NCI-H1417 (cell line): ENCODE measurements at regions not wholly inside any gene's neighbourhood (a gene's known extent, or its start where the extent isn't known, plus 50 kb on each side); places are given as distances from the start of the nearest gene placed in this dataset.

ENCODE experiments used
- DNase-seq, 3 experiments: peaks; one replicate each; lab custom pipeline; 2025; lab: John Stamatoyannopoulos, UW

GRCh38 chr4:122671919-122672490, 51.1 kb upstream of the IL21 start:
- peak in 2 of 3 experiments; percentile 11 to 47 for DNase-seq

- no peak for DNase-seq
These were observed 52.4 kb upstream of the IL21 start for GRCh38 chr4:122673252-122673651.

GRCh38 chr4:122674371-122674770, 53.5 kb upstream of the IL21 start:
- no peak for DNase-seq

GRCh38 chr4:122679317-122679716, 53.2 kb upstream of the BBS12 start:
- no peak for DNase-seq

GRCh38 chr4:122679946-122680345, 52.6 kb upstream of the BBS12 start:
- no peak for DNase-seq

- DNase-seq, result no peak
These were observed 50.9 kb upstream of the BBS12 start for GRCh38 chr4:122681568-122681967.
